GM19351 (cell line): ENCODE measurements at regions not wholly inside any gene's neighbourhood (a gene's known extent, or its start where the extent isn't known, plus 50 kb on each side); places are given as distances from the start of the nearest gene placed in this dataset.
"Not testable (repeated sequence)": the region's sequence is repeated elsewhere in the genome, so short reads cannot be mapped to it uniquely, and the experiment has no call there.

Source experiments
- ATAC-seq: cut with Tn5 transposase; IDR thresholded peaks from one replicate; pipeline ENCODE4 v1.9.1; 2021; ENCODE audit warnings: mild to moderate bottlenecking, moderate library complexity; ENCODE audit not compliant: unreplicated experiment

DNA sequence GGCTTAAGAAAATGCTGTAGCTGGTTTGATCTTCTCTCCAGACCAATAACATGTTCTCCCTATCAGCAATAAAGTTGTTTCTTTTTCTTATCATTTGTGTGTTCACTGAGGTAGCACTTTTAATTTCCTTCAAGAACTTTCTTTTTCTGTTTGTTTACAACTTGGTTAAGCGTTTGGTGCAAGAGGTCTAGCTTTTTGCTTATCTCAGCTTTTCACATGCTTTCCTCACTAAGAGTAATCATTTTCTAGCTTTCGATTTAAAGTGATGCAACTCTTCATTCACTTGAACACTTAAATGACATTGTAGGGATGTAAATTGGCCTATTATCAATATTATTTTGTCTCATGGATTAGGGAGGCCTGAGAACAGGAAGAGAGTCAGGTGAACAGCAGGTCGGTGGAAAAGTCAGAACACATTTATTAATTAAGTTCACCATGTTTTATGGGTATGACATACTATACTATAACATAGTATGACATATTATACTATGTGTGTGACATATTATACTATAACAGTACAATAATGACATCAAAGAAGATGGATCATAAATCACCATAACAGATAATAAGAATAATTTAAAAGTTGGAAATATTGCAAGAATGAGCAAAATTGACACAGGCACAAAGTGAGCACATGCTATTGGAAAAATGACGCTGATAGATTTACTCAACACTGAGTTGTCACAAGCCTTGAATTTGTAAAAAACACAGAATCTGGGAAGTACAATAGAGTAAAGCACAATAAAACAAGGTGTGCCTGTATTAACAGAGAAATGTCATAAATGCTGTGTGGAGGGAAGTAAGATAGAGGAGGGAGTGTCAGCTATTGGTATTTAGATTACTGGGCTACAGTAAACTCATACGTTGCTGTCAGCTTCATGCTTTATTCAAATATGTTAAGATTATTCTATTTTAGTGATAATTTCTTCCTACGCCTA, 218.6 kb upstream of the SLC7A11 start:
- ATAC-seq, result no peak

GRCh38 chr4:138458751-138459150, 216.6 kb upstream of the SLC7A11 start:
- ATAC-seq, result no peak

DNA sequence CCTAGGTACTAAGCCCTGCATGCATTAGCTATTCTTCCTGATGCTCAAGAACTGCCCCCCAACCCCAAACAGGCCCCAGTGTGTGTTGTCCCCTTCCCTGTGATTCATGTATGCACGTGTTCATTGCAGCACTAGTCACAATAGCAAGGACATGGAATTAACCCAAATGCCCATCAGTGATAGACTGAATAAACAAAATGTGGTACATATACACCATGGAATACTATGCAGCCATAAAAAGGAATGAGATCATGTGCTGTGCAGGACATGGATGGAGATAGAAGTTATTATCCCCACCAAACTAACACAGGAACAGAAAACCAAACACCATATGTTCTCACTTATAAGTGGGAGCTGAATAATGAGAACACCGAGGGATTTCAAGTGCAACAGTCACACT, 214.2 kb upstream of the SLC7A11 start:
- not testable (repeated sequence) for ATAC-seq

DNA sequence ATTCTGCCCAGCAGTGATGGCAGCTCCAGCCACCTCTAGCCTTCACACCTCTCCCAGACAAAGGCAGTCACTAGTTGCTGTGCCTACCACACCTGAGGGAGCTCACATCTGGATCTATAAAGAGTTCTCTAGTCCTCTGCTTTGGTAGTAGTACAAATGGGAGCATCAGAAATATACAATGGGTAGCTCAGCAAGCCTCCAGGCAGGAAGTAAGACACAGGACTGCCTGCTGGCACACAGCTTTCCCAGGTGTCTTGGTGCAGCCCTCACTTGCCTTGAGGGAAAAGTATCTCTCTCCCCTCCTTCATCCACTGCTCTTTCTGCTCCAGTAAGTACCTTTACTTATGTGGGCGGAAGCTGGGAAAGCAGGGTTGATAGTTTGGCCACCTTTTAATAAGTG, 212.9 kb upstream of the SLC7A11 start:
- no peak for ATAC-seq

GRCh38 chr4:138452826-138453225, 210.7 kb upstream of the SLC7A11 start:
- no peak for ATAC-seq

DNA sequence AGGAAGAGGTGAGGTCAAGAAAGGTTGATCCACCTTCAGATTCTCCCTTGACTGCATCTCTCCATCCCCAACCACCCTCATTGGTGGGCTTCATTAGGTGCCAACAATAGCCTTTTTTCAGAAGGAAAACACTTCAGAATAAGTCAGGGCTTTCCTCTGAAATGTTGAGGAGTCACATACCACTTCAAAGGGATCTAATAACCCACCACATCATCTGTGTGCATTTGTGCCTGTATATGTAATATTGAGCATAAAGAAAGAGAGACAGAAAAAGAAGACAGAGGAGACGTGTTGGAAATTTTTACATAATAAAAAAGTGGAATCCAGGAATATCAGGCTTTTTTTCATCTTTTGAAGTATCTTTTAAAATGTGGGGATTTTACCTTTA, 209.1 kb upstream of the SLC7A11 start:
- no peak for ATAC-seq

DNA sequence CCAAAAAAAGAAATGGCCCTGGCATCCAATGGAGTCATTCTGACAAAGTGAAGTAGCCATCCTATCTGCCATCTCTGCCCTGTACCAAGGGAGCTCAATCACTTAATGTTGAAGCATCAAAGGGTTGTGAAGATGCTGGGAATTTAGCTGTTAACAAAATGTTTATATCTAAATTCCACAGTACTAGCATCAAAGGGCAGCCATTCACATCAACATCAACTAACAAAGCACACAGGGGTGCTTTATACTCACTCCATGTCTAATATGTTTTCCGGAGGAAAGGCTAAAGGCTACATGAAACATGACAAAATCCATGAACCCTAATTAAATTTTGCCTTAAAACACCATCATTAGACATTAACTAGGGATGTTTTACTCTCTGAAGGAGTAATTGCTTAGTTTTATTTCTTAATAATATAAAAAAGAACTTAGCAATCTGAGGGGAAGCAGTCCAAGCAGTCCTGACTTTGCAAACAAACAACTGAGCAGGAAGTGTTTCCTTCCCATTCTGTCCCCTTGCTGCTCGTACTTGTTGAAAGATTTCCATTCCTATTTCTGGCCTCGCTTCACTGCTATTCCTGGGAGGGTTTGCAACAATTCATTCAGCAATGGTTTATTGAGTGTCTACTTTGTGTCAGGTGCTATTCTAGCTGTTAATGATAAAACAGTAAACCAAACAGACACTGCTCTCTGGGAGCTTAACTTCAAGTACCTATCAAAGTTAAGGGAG, 208.6 kb upstream of the SLC7A11 start:
- no peak for ATAC-seq

GRCh38 chr4:138449938-138450337, 207.8 kb upstream of the SLC7A11 start:
- ATAC-seq, result no peak

DNA sequence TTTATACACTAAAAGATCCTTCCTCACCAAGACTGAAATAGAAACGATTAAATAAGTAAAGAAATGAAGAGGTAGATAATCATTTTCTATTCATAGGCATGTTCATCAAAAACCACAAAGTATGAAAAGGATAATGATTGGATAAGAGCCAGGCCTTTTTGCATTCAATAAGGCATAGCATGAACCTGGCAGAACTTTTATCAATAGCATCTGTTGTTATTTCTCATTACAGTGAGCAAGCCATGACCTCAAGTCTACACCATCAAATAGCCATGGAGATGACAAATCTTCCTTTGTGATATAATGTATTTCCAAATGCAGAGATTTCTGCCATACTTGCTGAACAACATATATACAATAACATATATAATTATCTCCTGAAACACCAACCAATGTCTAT, 206.0 kb upstream of the SLC7A11 start:
- ATAC-seq, result no peak

DNA sequence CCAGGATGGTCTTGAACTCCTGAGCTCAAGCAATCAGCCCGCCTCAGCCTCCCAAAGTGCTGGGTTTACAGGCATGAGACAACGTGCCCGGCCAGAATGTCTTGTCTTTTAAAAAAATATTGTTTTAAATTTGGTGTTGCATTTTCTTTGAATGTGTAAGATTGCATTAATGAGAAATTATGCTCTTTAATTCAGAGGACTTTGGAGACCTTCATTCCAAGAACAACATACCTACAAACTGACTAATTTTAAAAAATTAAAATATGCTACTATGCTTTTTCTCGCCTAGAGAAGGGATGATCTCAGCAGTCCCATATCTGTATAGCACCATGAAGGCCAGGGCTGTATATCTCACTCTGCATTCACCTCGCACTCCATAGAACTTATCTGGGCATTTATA, 204.3 kb upstream of the SLC7A11 start:
- no peak for ATAC-seq

GRCh38 chr4:138445098-138445497, 202.9 kb upstream of the SLC7A11 start:
- no peak for ATAC-seq

GRCh38 chr4:138444260-138444659, 202.1 kb upstream of the SLC7A11 start:
- ATAC-seq, result no peak

GRCh38 chr4:138439143-138439581, 197.0 kb upstream of the SLC7A11 start:
- ATAC-seq, result no peak

DNA sequence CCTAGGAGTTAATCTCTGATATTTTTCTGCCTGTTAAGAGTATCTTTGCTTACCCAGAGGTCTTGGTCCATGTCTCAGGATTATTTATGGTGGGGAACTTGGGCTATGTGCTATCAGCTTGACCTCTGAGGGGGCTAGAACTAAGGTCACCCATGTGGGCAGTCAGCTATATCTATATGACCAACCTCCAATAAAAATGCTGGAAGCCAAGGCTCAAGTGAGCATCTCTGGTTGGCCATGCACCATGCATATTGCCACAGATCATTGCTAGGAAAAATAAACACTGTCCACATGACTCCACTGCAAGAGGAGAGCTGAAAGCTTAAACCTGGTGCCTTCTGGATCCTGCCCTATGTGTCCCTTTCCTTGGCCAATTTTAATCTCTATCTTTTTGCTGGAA, 196.5 kb upstream of the SLC7A11 start:
- no peak for ATAC-seq

- no peak for ATAC-seq
These were observed 195.2 kb upstream of the SLC7A11 start for GRCh38 chr4:138437263-138437851.

GRCh38 chr4:138435733-138436132, 193.6 kb upstream of the SLC7A11 start:
- ATAC-seq, result not testable (repeated sequence)

DNA sequence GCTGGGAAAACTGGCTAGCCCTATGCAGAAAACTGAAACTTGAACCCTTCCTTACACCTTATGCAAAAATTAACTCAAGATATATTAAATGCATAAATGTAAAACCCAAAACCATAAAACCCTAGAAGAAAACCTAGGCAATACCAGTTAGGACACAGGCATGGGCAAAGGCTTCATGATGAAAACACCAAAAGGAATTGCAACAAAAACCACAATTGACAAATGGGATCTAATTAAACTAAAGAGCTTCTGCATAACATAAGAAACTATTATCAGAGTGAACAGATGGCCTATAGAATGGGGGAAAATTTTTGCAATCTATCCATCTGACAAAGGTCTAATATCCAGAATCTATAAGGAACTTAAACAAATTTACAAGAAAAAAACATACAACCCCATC, 192.9 kb upstream of the SLC7A11 start:
- ATAC-seq, result not testable (repeated sequence)

DNA sequence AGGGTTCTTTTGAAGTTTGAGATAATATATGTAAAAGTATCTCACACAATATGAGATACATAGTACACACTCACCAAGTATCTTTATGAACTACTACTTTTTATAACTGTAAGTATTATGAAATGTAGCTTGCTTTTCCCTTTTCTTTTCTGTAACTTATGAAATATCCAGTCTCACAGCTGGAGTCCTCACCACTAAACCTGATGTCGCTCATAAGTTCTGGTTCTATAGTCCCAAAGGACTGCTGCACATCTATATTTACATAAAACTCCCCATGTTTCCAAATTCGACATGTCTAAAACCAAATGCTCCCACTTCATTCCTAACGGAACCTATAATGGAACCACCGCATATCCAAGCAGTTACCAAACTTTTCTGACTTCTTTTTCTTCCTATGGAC, 186.5 kb upstream of the SLC7A11 start:
- no peak for ATAC-seq

DNA sequence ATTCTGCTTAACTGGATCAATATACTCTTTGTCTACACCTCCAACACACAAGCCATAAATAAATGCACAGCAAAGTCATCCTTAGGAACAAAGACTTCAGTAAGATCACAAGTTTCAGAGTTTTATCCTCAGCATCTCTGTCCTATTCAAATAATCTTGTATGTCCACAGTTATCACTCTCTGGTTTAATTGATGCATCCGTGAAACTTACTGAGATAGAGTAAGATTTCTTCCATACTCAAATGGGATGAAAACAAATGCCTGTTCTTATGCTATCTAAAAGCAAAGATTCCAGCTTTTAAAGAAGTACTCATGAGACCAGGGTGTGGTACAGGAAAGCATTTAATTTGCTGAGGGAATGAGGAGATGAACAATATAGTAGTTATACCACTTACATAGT, 184.6 kb upstream of the SLC7A11 start:
- no peak for ATAC-seq

DNA sequence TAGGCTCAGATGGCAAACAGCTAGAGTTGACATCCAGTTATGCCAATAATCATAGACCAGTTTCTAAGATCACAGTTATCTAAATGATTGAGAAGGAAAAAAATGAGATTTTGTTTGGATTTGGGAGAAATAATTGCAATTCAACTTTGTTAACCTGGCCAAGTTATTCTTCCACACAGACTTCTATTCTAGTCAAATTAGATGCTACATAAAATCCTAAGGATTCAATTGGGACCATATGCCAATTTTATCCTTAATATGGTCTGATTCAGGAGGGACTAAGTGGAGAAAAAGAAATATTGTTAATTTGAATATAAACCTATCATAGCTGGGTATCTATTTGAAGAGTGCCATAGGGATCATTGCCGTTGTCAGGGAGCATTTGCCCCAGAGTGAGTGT, 178.3 kb upstream of the SLC7A11 start:
- ATAC-seq, result no peak

DNA sequence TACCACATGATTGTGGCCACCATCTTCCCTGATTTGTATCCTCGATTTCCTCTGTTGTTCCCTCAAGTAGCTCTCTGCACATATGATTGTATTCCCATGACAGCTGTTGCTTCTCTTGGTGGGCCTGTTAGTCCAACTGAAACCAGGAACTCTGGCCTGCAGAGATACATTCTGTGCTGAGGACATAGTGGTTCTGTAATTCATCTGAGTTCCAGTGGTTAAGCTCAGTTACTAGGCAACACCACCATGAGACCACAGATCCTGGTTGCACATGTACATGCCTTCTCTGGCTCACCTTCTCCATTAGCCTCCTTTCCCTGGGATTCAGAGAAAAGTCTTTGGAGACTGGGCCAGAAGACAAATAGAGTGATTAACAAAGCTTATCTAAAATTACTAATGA, 172.1 kb upstream of the SLC7A11 start:
- peak; percentile 36 for ATAC-seq

DNA sequence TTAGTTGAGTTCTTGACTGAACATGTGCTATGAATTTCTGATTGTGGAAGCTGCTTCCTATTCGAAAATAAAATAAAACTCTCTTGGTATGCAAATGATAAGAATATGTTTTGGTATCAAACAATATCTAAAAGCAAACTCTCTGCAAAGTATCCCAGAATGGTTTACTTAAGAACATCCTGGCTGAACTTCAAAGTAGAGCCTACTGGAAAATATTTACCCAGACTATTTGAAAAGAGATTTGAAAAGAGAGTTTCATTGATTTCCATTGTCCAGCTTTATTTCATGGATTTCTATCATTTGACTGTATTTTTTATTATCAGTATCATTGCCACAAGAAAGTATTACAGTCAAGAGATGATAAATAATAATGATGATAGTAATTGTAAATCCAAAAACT, 171.1 kb upstream of the SLC7A11 start:
- no peak for ATAC-seq
